GM21367 (cell line): ENCODE measurements at regions not wholly inside any gene's neighbourhood (a gene's known extent, or its start where the extent isn't known, plus 50 kb on each side); places are given as distances from the start of the nearest gene placed in this dataset.

Experiments used
- ATAC-seq: cut with Tn5 transposase; IDR thresholded peaks from one replicate; pipeline ENCODE4 v1.9.1; 2021; ENCODE audit not compliant: unreplicated experiment

DNA sequence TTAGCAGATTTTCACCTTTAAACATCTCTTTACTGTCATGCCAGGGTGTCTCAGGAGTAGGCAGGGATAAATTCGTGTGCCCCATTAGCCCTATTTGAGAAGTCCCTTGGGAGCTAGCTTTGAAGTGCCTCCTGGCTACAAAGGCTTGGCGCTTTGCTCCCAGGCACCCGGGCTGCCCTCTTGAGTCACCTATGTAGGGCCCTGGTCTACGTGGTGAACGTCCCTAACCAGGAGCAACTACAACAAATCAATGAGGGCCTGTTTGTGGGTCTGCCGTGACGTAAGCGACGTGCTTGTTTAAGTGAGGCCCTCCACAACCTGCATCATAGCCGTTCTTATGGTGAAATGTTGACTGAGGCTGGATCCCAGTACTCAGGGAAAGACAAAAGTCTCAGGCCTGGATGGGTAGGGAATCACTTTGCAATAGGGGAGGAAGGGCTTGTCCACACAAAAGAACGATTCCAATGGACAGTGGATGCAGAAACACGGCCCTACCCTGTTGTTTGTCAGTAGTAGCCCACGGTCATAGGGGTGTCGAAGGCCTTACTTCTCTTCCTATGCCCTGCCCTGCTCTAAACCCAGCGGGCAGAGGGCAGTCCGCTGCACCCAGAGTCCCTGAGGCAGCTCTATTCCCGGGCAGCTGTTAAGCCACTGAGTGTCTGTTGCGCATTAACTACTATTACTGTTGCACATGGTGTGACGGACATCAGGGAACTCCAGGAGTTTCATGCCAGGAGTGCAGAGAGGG, 93.9 kb downstream of the INHBB start:
- no peak for ATAC-seq

DNA sequence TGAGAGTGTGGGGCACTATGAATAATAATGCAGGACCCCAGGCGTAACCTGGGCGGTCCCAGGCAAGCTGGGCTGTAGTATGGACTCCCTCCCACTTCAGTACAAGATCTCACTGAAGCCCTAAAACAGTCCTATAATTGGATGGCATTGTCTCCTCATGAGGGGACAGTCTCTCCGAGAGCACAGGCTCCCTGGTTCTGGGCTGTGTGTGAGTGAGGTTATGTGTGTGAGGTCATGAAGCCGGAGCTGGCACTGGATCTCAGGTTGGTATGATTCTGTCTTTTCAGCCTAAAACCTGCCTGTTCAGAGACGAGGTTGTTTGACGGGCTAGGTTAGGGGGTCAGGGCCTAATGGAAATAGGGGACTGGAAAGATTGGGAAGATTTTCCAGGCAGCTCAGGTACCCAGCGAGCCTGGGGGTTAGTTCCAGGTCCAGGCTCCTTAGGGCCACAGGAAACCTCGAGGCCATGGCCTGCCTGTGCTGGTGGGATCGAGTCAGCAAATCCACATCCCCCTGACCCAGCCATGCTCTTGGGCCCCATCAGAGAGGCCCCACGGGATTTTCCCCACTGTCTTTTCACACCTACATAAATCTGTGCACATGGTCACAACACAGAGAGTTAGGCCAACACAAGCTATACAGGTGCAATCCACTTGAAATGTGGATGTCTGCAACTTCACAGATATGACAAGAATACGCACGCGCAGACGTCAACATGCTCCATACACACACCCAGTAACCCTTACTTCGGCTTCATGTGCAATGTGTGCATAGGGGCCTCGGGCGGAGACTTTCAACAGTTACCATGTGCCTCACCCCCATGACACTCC, 94.8 kb downstream of the INHBB start:
- no peak for ATAC-seq

DNA sequence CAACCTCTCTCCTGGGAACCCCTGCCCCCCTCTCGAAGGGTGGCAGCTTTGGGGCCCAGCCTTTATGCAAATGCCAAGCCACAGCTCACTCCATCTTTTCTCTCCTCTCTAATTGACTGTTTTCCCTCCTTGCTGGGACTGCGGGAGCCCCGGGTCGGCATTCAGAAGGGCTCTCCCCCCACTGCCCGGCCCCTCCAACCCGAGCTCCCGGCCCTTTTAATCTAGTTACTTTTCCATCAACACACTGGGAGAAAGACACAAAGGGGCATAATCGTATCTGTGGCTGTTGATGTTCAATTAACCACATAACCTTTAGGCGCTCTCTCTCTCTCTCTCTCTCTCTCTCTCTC, 95.4 kb downstream of the INHBB start:
- no peak for ATAC-seq

DNA sequence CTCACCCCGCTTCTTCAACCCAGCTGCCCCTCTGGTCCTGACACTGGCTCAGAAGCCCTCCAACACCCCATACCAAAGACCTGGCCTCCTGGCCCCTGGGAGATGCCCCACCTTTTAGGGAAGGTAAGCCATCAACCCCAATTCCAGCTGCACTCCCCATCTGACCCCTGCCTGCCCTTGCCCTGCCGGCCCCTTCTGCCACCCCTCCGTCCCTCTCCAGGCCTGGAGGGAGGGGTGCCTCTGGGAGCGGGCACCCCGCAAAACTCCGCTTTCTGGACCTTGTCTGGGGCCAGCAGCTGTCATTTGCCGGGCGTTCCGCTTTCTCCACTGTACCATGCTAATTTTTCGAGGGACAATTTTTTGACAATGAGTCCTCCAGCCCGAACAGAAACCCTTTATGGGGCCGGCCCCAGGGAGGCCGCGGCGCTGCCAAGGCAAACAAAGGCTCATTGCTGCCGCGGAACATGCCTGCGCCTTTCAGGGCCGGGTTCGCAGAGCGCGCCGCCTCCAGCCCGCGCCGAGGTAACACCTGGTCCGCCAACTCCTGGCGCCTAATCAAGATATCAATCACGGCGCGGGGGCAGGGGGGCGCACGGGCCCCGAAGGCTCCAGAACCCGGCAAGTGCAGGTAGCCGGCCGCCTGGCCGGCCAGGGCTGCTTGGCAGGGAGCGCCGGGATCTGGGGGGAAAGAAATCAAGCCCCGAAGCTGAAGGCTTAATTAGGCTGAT, 96.0 kb downstream of the INHBB start:
- ATAC-seq: no peak

DNA sequence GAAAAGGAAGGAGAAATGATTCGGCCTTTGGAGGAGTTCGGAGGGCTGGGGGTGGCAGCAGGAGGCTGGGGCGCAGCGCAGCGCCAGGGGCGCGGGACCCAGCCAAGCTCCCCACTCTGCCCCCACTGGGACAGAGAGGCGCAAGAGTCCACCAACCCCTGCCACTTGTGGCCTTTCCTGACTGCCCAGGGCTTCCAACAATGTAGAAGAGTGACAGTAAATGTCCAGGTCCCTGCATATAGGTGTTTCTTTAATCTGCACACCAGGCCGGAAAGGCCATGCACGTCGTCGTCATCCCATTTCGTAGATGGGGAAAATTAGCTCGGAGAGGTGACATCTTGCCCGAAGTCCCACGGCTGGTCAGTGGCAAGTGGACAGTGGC, 96.6 kb downstream of the INHBB start:
- ATAC-seq: no peak

DNA sequence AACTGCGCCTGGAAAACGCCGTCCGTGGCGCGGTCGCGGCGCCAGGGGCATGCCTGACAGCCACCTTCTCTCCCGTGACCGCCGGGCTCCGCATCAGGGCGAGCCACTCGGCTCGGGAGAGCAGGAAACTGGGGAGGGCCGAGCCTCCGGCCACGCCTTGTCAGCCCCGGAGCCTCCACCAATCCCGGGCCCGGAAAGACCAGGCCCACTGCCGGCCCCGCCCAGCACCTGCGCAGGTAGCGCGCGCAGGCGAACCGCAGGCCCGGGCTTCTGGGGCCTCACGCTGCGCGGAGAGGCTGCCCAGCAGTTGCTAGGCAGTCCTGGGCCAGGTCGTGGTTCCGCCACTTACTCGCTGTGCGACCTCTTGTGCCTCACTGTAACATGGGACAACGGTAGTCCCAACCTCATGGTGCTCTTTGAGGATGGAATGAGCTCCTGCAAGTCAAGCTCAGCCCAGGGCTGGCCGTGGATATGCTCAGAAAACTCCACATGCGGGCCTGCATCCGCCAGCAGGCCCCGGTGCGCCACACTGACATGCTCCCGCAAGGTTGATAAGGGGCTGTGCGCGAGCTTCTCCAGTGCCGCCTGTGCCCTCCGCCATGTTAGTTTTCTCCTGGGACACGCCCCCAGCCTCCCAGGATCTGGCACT, 97.1 kb downstream of the INHBB start:
- no peak for ATAC-seq

DNA sequence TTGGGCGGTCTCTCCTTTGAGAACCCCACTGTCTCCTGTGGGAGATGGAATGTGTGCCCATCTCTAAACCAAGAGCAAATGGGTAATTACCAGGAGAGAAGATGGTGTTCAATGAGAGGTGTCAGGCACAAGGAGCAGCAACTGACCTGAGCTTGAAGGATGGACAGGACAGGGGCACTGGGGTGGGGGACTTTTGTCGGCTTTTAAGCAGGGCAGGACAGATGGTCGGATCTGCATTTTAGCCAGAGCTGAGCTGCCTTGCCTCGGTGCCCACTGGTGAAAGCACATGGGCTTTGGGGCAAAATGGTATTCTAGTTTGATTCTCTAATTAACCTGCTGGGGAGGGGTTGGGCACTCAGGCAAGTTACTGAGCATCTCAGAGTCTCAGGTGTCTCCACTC, 98.0 kb downstream of the INHBB start:
- no peak for ATAC-seq

DNA sequence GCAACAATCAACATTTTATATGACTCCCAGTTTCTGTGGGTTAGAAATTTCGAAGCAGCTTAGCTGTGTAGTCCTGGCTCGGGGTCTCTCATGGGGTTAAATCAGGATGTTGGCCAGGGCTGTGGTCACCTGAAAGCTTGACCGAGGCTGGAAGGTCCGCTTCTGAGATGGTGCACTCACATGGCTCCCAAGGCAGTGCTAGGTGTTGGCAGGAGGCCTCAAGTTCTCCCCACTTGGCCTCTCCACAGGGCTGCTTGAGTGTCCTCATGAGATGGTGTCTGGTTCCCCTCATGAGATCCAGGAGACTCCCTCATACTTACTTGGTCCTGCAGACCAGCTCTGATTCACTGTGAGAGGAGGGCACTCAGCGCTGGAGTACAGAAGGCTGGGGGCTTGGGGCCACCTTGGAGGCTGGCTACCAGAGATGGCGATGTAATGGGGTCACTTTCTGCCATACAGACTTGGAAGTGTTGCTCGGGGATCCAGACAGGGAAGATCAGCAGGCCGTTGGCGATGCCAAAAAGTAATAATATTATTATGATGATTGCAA, 98.8 kb downstream of the INHBB start:
- ATAC-seq: no peak

DNA sequence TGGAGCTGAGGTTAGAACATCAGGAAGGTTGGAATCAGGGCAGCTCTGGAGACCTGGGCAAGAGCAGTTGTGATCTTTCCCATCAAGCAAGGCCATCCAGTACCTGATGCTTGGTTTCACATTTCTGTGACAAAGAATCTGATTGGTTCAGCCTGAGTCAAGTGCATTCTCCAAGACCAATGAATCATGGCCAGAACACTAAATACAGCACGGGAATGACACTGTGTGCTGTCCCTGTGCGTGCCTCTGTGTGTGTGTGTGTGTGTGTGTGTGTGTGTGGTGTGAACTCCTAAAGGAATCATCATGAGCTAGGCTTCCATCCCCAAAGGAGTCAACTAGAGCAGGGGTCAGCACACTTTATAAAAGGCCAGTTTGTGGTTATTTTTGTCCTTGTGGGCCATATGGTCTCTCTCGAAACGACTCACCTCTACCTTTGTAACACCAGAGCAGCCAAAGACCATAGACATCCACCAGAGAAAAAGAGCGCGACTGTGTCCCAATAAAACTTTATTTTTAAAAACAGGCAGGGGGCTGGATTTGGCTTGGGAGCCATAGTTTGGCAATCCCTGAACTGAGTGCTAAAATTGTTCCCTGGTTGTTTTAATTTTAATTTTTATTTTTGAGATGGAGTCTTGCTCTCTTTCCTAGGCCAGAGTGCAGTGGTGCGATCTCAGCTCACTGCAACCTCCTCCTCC, 99.7 kb downstream of the INHBB start:
- ATAC-seq: no peak

DNA sequence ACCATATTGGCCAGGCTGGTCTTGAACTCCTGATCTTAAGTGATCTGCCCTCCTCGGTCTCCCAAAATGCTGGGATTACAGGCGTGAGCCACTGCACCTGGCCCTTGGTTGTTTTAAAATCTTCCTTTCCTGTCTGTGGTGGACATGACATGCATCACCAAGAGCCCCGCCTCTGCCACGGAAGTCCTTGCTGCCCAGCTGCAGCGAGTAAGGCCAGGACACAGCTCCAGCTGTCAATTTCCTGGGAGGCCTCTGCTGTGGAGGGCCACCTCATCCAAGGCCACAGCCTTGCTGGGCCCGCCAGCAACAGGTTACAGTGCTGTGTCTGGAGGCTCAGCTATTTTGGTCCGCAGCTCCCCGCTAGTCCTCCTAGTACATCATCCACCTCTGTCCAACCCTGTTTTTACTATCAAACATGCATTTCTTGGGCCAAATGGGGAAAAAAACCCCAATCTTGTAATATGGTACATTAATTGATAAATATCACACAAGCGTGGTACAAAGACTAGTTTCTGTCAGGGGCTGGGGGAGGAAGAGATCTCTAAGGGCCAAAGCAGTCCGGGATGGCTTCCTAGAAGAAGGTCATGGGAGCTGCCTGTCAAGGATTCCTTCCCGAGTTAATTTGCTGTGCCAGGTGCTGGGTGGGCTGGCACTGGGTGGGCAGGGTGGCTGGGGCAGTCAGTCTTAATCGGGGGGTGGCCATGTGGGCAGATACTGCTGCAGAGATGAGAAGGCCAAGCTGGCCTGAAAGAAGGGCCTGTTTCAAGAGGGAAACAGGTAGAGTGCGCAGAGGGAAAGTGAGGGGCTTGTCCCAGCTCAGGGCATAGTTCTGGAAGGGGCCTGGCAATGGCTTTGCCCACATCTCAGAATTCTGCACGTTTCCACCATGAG, 100.5 kb downstream of the INHBB start:
- ATAC-seq: no peak

DNA sequence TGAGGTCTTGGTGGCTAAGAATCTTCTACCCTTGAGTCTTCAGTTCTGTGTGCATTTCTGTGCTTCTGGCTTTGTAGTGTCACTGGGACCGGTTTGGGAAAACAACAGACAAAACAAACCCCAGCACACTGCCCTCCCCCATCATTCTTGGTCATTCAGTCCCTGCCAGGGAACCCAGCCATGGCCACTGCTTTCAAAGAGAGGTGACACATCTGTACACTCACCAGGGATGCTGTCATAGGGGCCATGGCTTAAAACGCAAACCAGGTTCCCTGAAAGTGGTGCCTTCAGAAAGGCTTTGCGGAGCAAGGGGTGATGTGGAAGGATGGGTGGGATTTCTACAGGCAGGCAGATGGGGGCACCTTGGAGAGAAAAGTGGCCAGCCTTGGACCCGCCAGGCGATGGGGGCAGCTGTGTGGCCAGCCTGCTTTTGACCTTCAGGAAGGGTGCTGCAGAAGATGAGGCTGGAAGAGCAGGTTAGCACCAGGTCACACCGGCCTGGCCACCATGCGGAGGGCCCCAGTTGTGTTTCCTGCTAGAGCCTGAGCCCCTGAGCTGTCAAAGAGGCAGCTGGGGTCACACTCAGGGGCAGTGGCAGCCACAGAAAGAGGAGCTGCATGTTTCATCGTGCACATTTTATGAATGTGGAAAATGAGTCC, 101.3 kb downstream of the INHBB start:
- ATAC-seq: no peak

DNA sequence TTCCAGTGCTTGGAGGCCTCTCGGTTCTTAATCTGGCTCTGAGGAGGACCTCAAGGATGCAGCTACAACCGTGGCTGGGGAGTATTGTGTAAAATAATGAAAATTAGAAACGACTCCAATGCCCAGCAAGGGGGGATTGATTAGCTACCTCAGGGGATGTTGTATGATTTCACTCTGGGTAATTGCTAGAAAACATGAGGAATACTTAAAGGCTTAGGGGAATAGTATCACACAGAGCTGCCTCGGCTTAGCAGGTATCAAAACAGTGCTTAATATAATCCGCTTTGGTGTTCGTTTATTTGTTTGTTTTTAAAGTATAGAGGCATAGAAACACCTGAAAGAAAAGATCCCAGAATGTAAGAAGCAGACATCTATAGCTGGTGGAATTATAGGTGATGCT, 102.5 kb downstream of the INHBB start:
- no peak for ATAC-seq

DNA sequence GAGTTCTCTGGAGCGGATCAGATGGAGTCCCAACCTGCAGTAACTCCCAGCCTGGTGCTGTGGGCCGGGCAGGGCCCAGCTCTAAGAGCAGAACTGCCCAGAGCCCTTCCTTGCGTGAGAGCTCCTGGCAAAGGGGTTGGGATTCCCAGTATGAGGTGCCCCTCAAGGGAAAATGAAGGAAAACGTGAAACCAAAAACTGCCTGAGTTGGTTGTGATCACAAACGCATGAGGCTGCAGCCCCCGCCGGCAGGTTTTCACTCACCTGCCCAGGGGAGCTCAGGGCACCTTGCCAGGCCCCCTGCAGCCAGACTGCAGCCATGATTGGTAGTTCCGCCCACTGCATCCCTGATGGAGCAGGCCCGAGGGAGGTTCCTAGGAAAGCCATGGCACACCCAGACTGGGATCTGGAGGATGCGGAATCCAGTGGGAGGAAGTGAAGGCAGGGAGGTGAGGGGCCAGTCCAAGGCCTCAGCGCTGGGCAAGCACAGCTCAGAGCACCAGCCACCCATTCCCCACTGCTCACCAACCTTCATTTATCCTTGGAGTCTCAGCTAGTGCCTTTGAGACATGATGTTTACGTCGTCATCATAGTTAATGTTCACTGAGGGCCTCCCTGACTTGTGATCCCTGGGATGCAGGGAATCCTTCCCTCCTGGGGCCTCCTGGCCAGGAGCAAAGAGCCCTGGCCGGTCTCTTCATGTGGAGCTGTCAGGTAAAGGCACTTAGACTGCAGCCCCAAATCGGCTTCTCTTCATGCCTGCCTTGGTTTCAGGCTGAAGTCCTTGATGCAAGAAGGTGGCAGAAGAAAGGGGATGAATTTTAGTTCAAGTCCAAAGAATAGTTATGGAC, 103.2 kb downstream of the INHBB start:
- ATAC-seq: no peak

DNA sequence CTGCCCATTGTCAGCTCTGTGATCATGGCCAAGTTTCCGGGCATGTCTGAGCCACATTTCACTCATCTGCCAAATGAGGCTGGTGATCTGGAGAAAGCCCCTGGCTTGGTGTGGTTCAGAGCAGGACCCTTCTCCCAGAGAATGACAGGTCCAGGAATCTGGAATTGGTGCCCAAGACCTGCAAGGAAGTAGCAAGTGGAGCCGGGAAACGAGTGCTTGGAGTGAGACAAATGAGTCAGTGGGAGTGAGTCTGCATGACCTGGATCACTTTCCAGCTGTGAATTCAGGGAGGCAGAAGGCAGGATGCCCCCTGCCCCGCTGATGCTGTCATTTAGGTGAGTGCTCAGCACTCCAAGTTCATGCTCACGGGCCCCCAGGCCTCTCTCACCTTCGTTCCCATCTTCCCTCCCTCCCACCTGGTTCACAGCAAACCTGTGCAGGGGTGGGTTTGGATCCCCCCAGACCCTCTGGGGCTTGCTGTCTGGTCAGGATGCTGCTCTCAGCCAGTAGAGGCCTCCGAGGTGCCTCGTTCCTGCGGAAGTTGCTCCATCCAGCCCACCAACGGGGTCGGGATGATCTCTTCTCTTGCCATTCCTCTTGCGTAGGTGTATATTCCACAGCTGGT, 104.4 kb downstream of the INHBB start:
- no peak for ATAC-seq

DNA sequence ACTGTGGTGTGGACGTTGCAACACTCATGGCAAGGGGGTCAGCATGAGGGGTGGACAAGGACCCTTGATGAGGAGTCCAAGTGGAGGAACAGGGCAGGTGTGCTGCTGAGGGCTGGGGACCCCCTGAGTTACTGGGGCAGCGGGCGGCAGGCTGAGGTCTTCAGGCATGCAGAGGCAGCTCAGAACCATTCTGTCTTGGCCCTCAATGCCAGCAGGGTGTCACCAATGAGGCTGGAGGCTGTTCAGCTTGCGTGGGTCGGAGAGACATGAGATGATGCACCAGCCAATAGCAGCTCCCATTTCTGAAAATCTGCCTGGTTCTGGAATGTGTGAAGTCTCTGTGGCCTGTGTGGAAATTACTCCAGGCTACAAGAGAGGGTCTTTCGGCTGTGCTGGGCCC, 105.4 kb downstream of the INHBB start:
- no peak for ATAC-seq

DNA sequence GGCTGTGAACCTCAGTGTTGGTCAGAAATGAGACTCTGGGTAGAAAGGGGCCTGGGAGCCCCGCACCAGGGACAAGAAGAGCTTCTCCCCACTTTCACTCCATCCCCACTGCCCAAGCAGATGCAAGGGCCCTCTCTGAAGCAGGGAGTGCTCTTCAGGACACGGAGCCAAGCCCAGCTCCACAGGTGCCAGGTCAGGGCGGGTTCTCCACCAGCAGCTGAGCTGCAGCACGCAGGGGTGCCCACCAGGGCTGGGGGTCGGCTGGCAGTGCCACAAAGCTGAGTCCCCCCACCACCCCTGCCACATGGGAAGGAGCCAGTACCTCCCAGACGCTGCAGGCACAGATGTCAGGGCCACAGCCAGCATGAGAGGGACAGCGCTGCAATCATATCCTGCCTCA, 106.2 kb downstream of the INHBB start:
- no peak for ATAC-seq

DNA sequence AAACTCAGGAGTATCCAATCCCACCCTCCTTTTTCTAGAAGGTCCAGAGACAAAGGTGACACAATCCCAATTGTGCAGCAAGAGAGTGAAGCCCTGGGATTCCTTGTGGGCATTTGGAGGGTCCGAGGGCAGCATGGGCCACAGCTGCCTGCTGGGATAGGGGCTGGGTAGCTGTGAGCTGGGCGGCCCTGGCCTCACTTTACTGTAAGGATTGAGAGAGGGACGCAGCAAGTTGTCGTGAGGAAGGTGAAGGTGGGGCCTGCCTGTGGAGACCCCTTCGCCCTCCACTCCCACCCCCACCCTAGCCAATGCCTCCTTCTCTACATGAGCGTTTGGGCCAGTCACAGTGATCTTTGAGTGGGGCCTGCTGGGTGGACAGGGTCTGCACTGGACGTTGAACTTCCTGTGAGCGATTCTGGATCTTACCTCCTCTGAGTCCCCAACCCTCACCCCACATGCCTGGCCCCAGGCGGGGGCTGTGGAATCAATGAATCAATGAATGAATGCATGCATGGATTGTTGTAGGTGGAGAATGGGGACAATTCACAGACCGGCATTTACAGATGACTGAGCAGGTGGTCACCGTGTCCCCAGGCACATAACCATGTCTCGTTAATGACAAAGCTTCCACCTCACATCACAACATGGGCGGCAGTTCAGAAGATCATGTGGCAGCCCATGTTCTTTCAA, 107.2 kb downstream of the INHBB start:
- ATAC-seq: no peak
